Limb (tissue), 2 donors: ENCODE measurements at regions not wholly inside any gene's neighbourhood (a gene's known extent, or its start where the extent isn't known, plus 50 kb on each side); places are given as distances from the start of the nearest gene placed in this dataset.

Experiments
- DNase-seq, 2 donors: peaks; one replicate each; pipeline ENCODE4 v3.0.0-alpha.2; 2016; ENCODE audit errors: extremely low spot score in 2 of 2

- DNase-seq, result no peak
These were observed 1314.1 kb upstream of the CDH6 start for GRCh38 chr5:29879401-29879800.

GRCh38 chr5:29878599-29878998 lies 1314.9 kb upstream of the CDH6 start:
- DNase-seq, result no peak

GRCh38 chr5:29867155-29867554 lies 1326.3 kb upstream of the CDH6 start:
- no peak for DNase-seq

GRCh38 chr5:29853711-29854220 lies 1339.7 kb upstream of the CDH6 start:
- no peak for DNase-seq

GRCh38 chr5:29852329-29852728 lies 1341.2 kb upstream of the CDH6 start:
- DNase-seq, result no peak

- DNase-seq, result no peak
These were observed 1348.3 kb upstream of the CDH6 start for GRCh38 chr5:29845206-29845605.

- DNase-seq, result no peak
These were observed 1360.1 kb upstream of the CDH6 start for GRCh38 chr5:29833394-29833793.

GRCh38 chr5:29822521-29822920 lies 1371.0 kb upstream of the CDH6 start:
- no peak for DNase-seq

- DNase-seq, result no peak
These were observed 1381.4 kb upstream of the CDH6 start for GRCh38 chr5:29811914-29812679.

GRCh38 chr5:29805804-29806203 lies 1387.7 kb upstream of the CDH6 start:
- no peak for DNase-seq

GRCh38 chr5:29800752-29801151 lies 1392.7 kb upstream of the CDH6 start:
- no peak for DNase-seq

- DNase-seq, result no peak
These were observed 1397.5 kb upstream of the CDH6 start for GRCh38 chr5:29796013-29796412.

GRCh38 chr5:29795096-29795652 lies 1398.3 kb upstream of the CDH6 start:
- no peak for DNase-seq

- DNase-seq, result no peak
These were observed 1399.2 kb upstream of the CDH6 start for GRCh38 chr5:29794141-29794787.

GRCh38 chr5:29790281-29790680 lies 1403.2 kb upstream of the CDH6 start:
- DNase-seq, result no peak

GRCh38 chr5:29780401-29780800 lies 1413.1 kb upstream of the CDH6 start:
- no peak for DNase-seq

GRCh38 chr5:29779141-29779540 lies 1414.3 kb upstream of the CDH6 start:
- no peak for DNase-seq

- no peak for DNase-seq
These were observed 1416.1 kb upstream of the CDH6 start for GRCh38 chr5:29777373-29777772.

GRCh38 chr5:29770936-29771335 lies 1422.5 kb upstream of the CDH6 start:
- DNase-seq, result no peak

- DNase-seq, result no peak
These were observed 1424.0 kb upstream of the CDH6 start for GRCh38 chr5:29769474-29769873.

- DNase-seq, result no peak
These were observed 1434.5 kb upstream of the CDH6 start for GRCh38 chr5:29758986-29759421.

GRCh38 chr5:29750453-29750852 lies 1443.0 kb upstream of the CDH6 start:
- no peak for DNase-seq

- DNase-seq, result no peak
These were observed 1448.9 kb upstream of the CDH6 start for GRCh38 chr5:29744618-29745017.
